ENCODE measurements at regions not wholly inside any gene's neighbourhood (a gene's known extent, or its start where the extent isn't known, plus 50 kb on each side); places are given as distances from the start of the nearest gene placed in this dataset.
"Not testable (repeated sequence)": the region's sequence is repeated elsewhere in the genome, so short reads cannot be mapped to it uniquely, and the experiment has no call there.

DNA sequence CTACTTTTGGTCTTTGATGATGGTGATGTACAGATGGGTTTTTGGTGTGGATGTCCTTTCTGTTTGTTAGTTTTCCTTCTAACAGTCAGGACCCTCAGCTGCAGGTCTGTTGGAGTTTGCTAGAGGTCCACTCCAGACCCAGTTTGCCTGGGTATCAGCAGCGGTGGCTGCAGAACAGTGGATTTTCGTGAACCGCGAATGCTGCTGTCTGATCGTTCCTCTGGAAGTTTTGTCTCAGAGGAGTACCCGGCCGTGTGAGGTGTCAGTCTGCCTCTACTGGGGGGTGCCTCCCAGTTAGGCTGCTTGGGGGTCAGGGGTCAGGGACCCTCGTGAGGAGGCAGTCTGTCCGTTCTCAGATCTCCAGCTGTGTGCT, 56.6 kb upstream of the TNFAIP8 start:
- not testable (repeated sequence) for DNase-seq

DNA sequence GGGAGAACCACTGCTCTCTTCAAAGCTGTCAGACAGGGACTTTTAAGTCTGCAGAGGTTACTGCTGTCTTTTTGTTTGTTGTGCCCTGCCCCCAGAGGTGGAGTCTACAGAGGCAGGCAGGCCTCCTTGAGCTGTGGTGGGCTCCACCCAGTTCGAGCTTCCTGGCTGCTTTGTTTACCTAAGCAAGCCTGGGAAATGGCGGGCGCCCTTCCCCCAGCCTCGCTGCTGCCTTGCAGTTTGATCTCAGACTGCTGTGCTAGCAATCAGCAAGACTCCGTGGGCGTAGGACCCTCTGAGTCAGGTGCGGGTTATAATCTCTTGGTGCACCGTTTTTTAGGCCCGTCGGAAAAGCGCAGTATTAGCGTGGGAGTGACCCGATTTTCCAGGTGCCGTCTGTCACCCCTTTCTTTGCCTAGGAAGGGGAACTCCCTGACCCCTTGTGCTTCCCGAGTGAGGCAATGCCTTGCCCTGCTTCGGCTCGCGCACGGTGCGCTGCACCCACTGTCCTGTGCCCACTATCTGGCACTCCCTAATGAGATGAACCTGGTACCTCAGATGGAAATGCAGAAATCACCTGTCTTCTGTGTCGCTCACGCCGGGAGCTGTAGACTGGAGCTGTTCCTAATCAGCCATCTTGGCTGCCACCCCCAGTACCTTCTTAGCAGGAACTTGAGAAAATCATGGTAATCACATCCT, 56.1 kb upstream of the TNFAIP8 start:
- DNase-seq = peak; percentile 91 to 92

DNA sequence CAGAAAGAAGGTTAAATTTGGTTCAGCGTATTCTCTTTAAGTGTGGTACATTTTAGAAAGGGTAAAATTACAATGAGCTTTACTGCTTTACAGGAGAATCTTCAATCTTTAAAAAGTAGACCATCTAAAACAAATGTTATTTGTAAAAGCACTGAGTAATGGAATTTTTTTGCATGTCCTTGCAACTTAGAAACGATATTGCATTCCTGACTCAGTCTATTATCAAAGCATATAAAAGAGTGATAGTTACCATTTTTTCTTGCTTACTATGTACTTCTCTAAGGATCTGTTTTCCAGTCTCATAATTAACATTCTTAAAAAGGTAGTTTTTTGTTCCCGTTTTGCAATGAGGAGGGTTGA, 55.5 kb upstream of the TNFAIP8 start:
- no peak for DNase-seq

DNA sequence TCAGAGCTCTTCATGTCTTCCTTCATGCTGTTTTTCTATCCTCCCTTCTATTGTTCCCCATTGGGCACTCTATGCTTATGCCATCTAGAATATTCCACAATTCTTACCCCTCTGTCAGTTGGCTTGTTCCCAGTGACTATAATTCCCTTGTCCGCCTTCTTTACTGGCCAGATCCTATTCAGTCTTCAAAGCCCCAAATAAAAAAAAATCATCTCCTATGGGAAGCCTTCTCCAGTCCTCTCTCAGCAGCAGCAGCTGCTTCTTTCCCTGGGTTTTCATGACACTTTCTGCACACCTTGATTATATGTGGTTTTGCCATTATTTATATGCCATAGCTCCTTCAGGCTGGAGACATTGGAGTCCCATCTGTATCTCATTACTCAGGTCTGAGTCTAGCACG, 54.6 kb upstream of the TNFAIP8 start:
- DNase-seq = no peak

DNA sequence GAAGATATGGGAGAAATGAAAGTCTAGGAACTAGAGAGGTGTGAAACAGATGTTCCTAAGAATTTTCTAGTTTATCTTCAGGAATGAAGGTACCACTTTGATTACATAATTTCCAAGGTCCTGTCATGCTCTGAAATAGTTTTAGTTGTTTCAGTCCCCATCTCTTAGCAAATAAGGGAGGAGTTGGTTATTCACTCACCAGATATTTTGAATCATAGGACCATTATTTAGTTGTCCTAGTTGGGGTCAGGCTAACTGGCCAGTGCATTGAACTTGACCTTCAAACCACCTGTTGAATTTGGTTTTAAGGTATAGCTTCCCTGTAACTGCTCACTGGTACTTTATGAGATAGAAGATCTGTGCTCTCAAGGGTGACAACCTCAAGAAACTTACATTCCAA, 53.9 kb upstream of the TNFAIP8 start:
- DNase-seq = no peak

DNA sequence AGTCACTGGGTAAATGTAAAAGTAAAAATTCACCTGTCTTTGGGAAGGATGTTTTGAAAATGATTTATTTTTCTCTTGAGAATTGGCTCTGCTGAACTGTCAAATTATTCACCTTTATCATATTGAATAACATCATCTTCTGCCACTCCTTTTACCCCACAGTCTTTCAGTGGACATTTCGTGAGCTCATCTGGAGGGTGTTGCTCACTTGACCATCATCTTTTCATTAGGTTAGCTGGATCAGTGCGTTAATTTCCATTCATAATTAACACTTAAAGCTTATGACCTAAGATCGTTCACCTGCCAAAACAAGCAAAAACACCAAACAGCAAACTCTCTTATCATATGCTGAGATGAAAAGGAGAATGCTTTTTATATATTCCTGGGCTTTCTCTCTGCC, 53.4 kb upstream of the TNFAIP8 start:
- DNase-seq = no peak

DNA sequence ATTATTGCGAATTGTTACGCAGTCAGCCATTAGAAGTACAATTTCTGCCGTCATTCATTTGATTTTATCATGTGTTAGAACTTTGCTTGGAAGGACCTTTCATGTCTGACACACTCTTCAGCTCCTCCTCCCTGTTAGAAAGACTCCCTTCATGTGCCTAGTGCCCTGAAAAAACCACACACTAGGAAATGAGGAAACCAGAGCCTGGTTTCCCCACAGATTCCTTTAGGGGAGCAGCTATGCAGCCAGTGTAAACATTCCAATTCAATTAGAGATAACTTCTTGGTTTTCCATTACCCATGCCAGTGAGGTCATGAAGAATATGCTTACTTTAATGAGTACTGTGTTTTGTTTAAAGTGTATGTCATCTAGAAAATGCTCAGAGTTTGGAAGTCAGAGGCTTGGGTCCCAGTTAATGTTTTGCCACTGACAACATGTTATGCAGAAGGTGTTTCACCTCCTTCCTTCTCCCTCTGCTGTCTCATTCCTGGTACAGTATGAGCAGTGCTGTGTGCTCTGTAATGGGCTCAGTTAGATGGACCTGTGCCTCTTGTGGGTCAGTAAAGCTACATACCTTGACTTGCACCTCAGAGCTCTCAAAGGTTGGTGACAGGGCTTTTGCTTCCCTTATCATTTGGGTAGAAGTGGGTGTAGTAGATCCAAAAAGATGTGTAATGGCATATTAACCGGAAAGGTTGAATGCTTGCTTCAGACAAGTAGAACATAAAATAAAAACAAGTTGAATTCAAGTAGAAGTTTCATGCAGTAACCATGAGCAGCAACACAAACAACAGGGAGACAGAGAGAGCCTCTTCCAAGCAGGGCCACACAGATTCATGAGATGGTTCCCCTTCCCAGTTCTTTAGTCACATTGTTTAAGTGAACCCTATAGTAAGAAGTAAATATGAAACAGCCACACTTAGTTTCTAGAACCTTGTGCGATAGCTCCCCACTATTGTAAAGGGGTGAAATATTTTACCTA, 52.6 kb upstream of the TNFAIP8 start:
- no peak for DNase-seq

DNA sequence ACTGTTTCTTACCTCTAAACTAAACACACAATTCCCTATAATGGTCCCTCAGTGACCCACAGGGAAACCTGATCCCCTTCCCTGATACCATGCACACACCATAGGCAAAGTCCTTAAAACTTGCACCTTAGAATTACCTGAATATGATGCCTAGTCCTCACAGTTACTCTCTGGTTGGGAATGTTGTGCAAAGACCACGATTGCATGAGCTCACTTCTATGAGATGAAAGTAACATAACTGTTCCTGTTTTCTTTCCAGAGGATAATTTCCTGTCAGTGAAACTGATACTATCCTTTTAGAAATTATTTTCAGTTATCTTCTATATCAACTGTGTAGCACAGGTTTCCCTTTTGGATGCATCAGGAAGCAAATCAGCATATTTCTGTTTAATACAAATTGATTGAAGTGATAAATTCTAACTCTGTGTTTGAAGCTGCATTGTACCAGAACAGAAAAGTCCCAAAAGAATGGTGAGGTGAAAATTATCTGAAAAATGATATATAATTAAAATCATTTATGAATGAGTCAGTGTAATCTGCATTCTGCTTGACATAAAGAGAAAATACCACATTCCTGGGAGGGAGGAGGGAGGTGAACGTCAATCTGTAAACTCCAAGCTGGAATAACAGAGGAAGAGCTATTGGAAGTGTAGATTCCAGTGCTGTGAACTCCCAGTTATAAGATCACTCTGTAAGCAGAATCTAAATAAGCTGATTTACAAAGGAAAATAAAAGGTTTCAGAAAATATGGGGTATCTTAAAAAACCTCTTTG, 51.2 kb upstream of the TNFAIP8 start:
- no peak for DNase-seq

Data from stimulated activated CD4-positive, alpha-beta T cell treated with anti-CD3 and anti-CD28 coated beads, Interleukin-2, amount 100 ng/mL, for 24 hours (primary cell).